Right lobe of liver (tissue), 4 donors: ENCODE measurements at regions not wholly inside any gene's neighbourhood (a gene's known extent, or its start where the extent isn't known, plus 50 kb on each side); places are given as distances from the start of the nearest gene placed in this dataset.

Experiments
- CTCF ChIP-seq, 4 donors: fragments of 200-600 bp in 3 of 4; fragments of 450-650 bp in 1 of 4; IDR thresholded peaks; one replicate each; pipeline versions ENCODE4 v1.5.1 to v1.8.0; 2016 to 2022; ENCODE audit warnings: antibody characterized with exemption in 4 of 4, mild to moderate bottlenecking in 2 of 4
- POLR2A ChIP-seq: fragments of 450-650 bp; IDR thresholded peaks from one replicate; pipeline ENCODE4 v1.6.1; 2017; ENCODE audit warnings: antibody characterized with exemption, mild to moderate bottlenecking
- donor health status: DM: no; HTN: no; CAD: no.
- donor health status: DM: no; HTN: no; CAD: no.
- donor health status: DM: no; HTN: yes; CAD: no.

- TF ChIP-seq CTCF (IDR thresholded peaks at IDR 0.05) (no peak), POLR2A (no peak)
These were observed 1188.8 kb upstream of the CADM2 start for GRCh38 chr3:83769791-83770663.
